Activated CD8-positive, alpha-beta T cell treated with anti-CD3 and anti-CD28 coated beads for 36 hours (primary cell): ENCODE measurements at regions not wholly inside any gene's neighbourhood (a gene's known extent, or its start where the extent isn't known, plus 50 kb on each side); places are given as distances from the start of the nearest gene placed in this dataset.

Experiments
- ATAC-seq: fragments of 200-7000 bp; cut with Tn5 transposase; one replicate; pipeline ENCODE4 v1.10.0; 2021; ENCODE audit warnings: mild to moderate bottlenecking, moderate library complexity
- CTCF ChIA-PET: fragments of 350-600 bp; sonication (Branson Sonifier 250); formaldehyde crosslinking; loops from one replicate; lab custom pipeline; 2021; ENCODE audit warnings: antibody characterized with exemption; lab: Charles Lee
- POLR2A ChIA-PET: fragments of 350-600 bp; sonication (Branson Sonifier 250); formaldehyde crosslinking; loops from one replicate; lab custom pipeline; 2021; ENCODE audit warnings: antibody characterized with exemption; lab: Charles Lee
- DNase-seq: peaks from one replicate; pipeline ENCODE4 v3.0.0-alpha.2; 2020
- H3K27ac Mint-ChIP-seq: one replicate; pipeline ENCODE4 v1.8.0; 2021; ENCODE audit warnings: mild to moderate bottlenecking, mixed read lengths
- H3K27me3 Mint-ChIP-seq: one replicate; pipeline ENCODE4 v1.8.0; 2021; ENCODE audit warnings: mixed read lengths
- H3K36me3 Mint-ChIP-seq: one replicate; pipeline ENCODE4 v1.8.0; 2021; ENCODE audit warnings: low read depth, mixed read lengths
- H3K4me1 Mint-ChIP-seq: one replicate; pipeline ENCODE4 v1.8.0; 2021; ENCODE audit warnings: low read depth, mixed read lengths
- H3K4me3 Mint-ChIP-seq: one replicate; pipeline ENCODE4 v1.8.0; 2021; ENCODE audit warnings: mild to moderate bottlenecking, moderate library complexity, mixed read lengths
- H3K9me3 Mint-ChIP-seq: one replicate; pipeline ENCODE4 v1.8.0; 2021; ENCODE audit warnings: mixed read lengths
- intact Hi-C: fragments of 100-400 bp; cut with micrococcal nuclease; formaldehyde crosslinking; loops from one replicate; pipeline ENCODE4 v1.10.0; 2022
- TF ChIP-seq, protein P1 (sequence below): fragments of 200-600 bp; IDR thresholded peaks from one replicate; pipeline ENCODE4 v1.8.0; 2022; ENCODE audit warnings: antibody characterized with exemption, mild to moderate bottlenecking

GRCh38 chr12:76697849-76698248 lies 66.1 kb upstream of the ZDHHC17 start:
- TF ChIP-seq, protein P1, sequence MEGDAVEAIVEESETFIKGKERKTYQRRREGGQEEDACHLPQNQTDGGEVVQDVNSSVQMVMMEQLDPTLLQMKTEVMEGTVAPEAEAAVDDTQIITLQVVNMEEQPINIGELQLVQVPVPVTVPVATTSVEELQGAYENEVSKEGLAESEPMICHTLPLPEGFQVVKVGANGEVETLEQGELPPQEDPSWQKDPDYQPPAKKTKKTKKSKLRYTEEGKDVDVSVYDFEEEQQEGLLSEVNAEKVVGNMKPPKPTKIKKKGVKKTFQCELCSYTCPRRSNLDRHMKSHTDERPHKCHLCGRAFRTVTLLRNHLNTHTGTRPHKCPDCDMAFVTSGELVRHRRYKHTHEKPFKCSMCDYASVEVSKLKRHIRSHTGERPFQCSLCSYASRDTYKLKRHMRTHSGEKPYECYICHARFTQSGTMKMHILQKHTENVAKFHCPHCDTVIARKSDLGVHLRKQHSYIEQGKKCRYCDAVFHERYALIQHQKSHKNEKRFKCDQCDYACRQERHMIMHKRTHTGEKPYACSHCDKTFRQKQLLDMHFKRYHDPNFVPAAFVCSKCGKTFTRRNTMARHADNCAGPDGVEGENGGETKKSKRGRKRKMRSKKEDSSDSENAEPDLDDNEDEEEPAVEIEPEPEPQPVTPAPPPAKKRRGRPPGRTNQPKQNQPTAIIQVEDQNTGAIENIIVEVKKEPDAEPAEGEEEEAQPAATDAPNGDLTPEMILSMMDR = no peak
- POLR2A ChIA-PET = no interaction called here
- CTCF ChIA-PET = interaction anchor here (0.6 to 1.1 kb wide), 3 partner anchors 12 to 94 kb away, joined by 3 read pairs; no protein-coding TSS in a partner anchor
- H3K27me3 Mint-ChIP-seq = no peaks in the 10 kb centered on the region
- H3K27ac Mint-ChIP-seq = no peak overlapping the region
- intact Hi-C loops = no loop called here
- no peaks in the 10 kb centered on the region for H3K9me3 Mint-ChIP-seq
- DNase-seq (no peak), ATAC-seq (no peak)
- H3K4me3 Mint-ChIP-seq = no peak overlapping the region
- no peaks in the 10 kb centered on the region for H3K4me1 Mint-ChIP-seq
- H3K36me3 Mint-ChIP-seq = no peaks in the 10 kb centered on the region

DNA sequence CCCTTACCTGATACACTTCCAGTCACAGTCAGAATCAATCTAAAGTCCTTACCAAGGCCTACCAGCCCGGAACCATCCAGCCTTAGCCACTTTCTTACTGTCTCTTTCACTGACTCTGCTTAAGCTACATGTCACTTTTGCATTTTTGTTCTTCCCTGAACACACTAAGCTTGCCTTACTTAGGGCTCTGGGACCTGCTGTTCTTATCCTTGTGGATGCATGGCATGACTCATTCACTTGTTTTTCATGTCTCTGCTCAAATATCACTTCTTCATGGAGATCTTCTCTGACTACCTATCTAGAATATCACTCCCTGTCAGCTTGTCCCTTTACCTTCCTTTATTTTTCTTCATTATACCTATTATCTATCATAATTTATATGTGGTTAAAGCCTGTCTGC lies 65.6 kb upstream of the ZDHHC17 start:
- H3K27ac Mint-ChIP-seq = no peak overlapping the region
- H3K4me3 Mint-ChIP-seq = no peak overlapping the region
- no peaks in the 10 kb centered on the region for H3K36me3 Mint-ChIP-seq
- no peaks in the 10 kb centered on the region for H3K9me3 Mint-ChIP-seq
- H3K4me1 Mint-ChIP-seq = no peaks in the 10 kb centered on the region
- no peak for ATAC-seq
- ChIA-PET CTCF (interaction anchor here (0.6 to 1.1 kb wide), 3 partner anchors 13 to 93 kb away, joined by 3 read pairs; no protein-coding TSS in a partner anchor), POLR2A (interaction anchor here (1.3 kb wide), 1 partner anchor 10 kb away, joined by 3 read pairs; no protein-coding TSS in a partner anchor)
- no peaks in the 10 kb centered on the region for H3K27me3 Mint-ChIP-seq
- TF ChIP-seq, protein P1 = no peak
- intact Hi-C loops = no loop called here
- no peak for DNase-seq

DNA sequence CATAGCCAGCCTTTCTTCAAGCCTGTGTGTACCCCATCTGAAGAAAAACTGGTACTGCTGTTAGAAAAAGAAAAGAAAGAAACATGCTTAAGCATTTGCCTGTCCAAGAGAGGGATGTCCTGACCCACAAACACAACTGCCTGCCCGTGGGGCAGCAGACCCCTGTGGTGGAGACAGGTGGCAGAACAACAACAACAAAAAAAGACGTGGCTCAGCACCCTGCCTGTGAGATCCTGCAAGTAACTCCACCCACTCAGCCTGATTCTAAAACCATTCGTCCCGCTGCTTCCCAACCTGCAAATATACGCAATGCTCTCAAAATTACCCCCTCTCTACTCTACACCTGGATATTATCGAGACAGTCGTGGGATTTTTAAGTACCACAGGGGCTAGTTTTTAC lies 64.9 kb upstream of the ZDHHC17 start:
- H3K27ac Mint-ChIP-seq = no peak overlapping the region
- TF ChIP-seq, protein P1 = no peak
- CTCF ChIA-PET = interaction anchor here (1.0 to 1.1 kb wide), 2 partner anchors 13 to 91 kb away, joined by 3 read pairs; no protein-coding TSS in a partner anchor
- no peaks in the 10 kb centered on the region for H3K9me3 Mint-ChIP-seq
- ATAC-seq = no peak
- no peak for DNase-seq
- POLR2A ChIA-PET = interaction anchor here (1.3 kb wide), 1 partner anchor 9 kb away, joined by 3 read pairs; no protein-coding TSS in a partner anchor
- H3K4me3 Mint-ChIP-seq = no peak overlapping the region
- intact Hi-C loops = no loop called here
- H3K27me3 Mint-ChIP-seq = no peaks in the 10 kb centered on the region
- no peaks in the 10 kb centered on the region for H3K36me3 Mint-ChIP-seq
- H3K4me1 Mint-ChIP-seq = no peaks in the 10 kb centered on the region

DNA sequence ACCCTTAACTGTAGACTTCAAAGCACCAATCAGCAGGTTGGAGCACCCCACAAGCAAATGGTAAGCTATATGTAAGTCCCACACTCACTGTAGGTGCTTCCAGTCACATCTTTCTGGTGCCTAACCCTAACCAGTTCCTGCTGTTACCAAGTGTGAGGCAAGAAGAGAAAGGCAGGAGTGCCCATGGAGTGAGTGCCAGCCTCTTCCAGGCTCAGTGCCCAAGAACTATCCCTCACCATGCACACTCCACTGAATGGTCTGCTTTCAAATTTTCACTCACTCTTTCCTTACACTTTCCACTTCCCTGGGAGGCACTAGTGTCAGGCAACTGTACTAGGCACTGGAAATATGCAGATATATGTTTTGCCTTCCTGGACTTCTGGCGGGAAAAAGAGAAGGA lies 62.2 kb upstream of the ZDHHC17 start:
- ATAC-seq (no peak), DNase-seq (no peak)
- Mint-ChIP-seq H3K4me3 (no peak overlapping the region), H3K27me3 (no peaks in the 10 kb centered on the region), H3K27ac (no peak overlapping the region), H3K4me1 (no peaks in the 10 kb centered on the region), H3K9me3 (no peaks in the 10 kb centered on the region), H3K36me3 (no peaks in the 10 kb centered on the region)
- intact Hi-C loops = no loop called here
- ChIA-PET POLR2A (no interaction called here), CTCF (no interaction called here)
- TF ChIP-seq, protein P1 = no peak

- intact Hi-C loops = no loop called here
- TF ChIP-seq, protein P1 = no peak
- H3K9me3 Mint-ChIP-seq = no peaks in the 10 kb centered on the region
- POLR2A ChIA-PET = no interaction called here
- DNase-seq = no peak
- CTCF ChIA-PET = interaction anchor here (1.5 kb wide), 1 partner anchor 10 kb away, joined by 5 read pairs; no protein-coding TSS in a partner anchor
- no peaks in the 10 kb centered on the region for H3K4me1 Mint-ChIP-seq
- H3K27ac Mint-ChIP-seq = no peak overlapping the region
- no peak overlapping the region for H3K4me3 Mint-ChIP-seq
- H3K27me3 Mint-ChIP-seq = no peaks in the 10 kb centered on the region
- no peak for ATAC-seq
- H3K36me3 Mint-ChIP-seq = no peaks in the 10 kb centered on the region
Observed at GRCh38 chr12:76702946-76703345, 61.0 kb upstream of the ZDHHC17 start.
